GM12878 (cell line): ENCODE measurements at regions not wholly inside any gene's neighbourhood (a gene's known extent, or its start where the extent isn't known, plus 50 kb on each side); places are given as distances from the start of the nearest gene placed in this dataset.

ENCODE experiments used
- BCLAF1 ChIP-seq: fragments of 450-650 bp; IDR thresholded peaks from 2 replicates; pipeline ENCODE4 v1.6.1; 2017; ENCODE audit warnings: antibody characterized with exemption, mild to moderate bottlenecking, moderate library complexity
- CBX3 ChIP-seq: fragments of 200-600 bp; sonication (generic); IDR thresholded peaks from 2 replicates; pipeline ENCODE4 v1.6.1; 2016; ENCODE audit warnings: low read depth, borderline replicate concordance
- CHD2 ChIP-seq: IDR thresholded peaks from 2 replicates; pipeline ENCODE4 v1.6.1; 2011; ENCODE audit warnings: low read depth, low read length, improper control_type of control experiment, borderline replicate concordance
- CREB1 ChIP-seq: IDR thresholded peaks from 2 replicates; pipeline ENCODE4 v1.6.1; 2012; ENCODE audit warnings: low read depth, mild to moderate bottlenecking, inconsistent platforms
- ELK1 ChIP-seq: IDR thresholded peaks from 2 replicates; pipeline ENCODE4 v1.6.1; 2012; ENCODE audit warnings: low read depth, low read length, improper control_type of control experiment
- HCFC1 ChIP-seq: fragments of 150-350 bp; IDR thresholded peaks from 2 replicates; pipeline ENCODE4 v1.6.1; 2014; ENCODE audit warnings: low read length
- MYB ChIP-seq: fragments of 150-350 bp; IDR thresholded peaks from 2 replicates; pipeline ENCODE4 v1.6.1; 2014; ENCODE audit warnings: mild to moderate bottlenecking, low read depth, low read length, borderline replicate concordance
- RELA ChIP-seq: fragments of 450-650 bp; IDR thresholded peaks from 2 replicates; pipeline ENCODE4 v1.8.0; 2014; ENCODE audit warnings: borderline replicate concordance; ENCODE audit not compliant: partially characterized antibody
- SUZ12 ChIP-seq: fragments of 200-600 bp; sonication (generic); IDR thresholded peaks from one replicate; pipeline ENCODE4 v1.6.1; 2018; ENCODE audit warnings: antibody characterized with exemption, mild to moderate bottlenecking; ENCODE audit not compliant: unreplicated experiment
- YY1 ChIP-seq: IDR thresholded peaks from 2 replicates; pipeline ENCODE4 v1.6.1; 2011; ENCODE audit warnings: low read depth, mild to moderate bottlenecking, low read length
- ZBTB11 ChIP-seq: fragments of 450-650 bp; formaldehyde crosslinking; IDR thresholded peaks from 2 replicates; pipeline ENCODE4 v1.5.0; 2022; ENCODE audit warnings: mild to moderate bottlenecking, missing genetic modification characterization
- ZNF622 ChIP-seq: fragments of 450-650 bp; IDR thresholded peaks from 2 replicates; pipeline ENCODE4 v1.6.1; 2017; ENCODE audit warnings: mild to moderate bottlenecking, inconsistent platforms

GRCh38 chr4:189504220-189504619 lies 436.5 kb upstream of the FRG1 start (continued):
- TF ChIP-seq BCLAF1 (no peak), CHD2 (no peak), CBX3 (no peak), SUZ12 (no peak), ELK1 (no peak), ZNF622 (no peak), ZBTB11 (CRISPR knock-in tag) (no peak), YY1 (no peak), RELA (no peak), MYB (no peak), CREB1 (no peak), HCFC1 (no peak)
